GM18505 (cell line): ENCODE measurements at regions not wholly inside any gene's neighbourhood (a gene's known extent, or its start where the extent isn't known, plus 50 kb on each side); places are given as distances from the start of the nearest gene placed in this dataset.

Experiments
- ATAC-seq: cut with Tn5 transposase; IDR thresholded peaks from one replicate; pipeline ENCODE4 v1.9.1; 2021; ENCODE audit not compliant: unreplicated experiment
- POLR2A ChIP-seq: IDR thresholded peaks from 4 replicates; pipeline ENCODE4 v1.6.1; 2011; ENCODE audit warnings: borderline replicate concordance; ENCODE audit not compliant: insufficient read depth, insufficient read length; ENCODE audit errors: extremely low read depth

- no peak for ATAC-seq
- TF ChIP-seq POLR2A, result no peak
These were observed 250.4 kb downstream of the PTTG2 start for GRCh38 chr4:38210396-38211114.

GRCh38 chr4:38211885-38212284 is 251.7 kb downstream of the PTTG2 start:
- no peak for ATAC-seq
- TF ChIP-seq POLR2A, result no peak

GRCh38 chr4:38213083-38213805 is 253.0 kb downstream of the PTTG2 start:
- ATAC-seq, result no peak
- TF ChIP-seq POLR2A, result no peak

GRCh38 chr4:38222892-38223291 is 262.7 kb downstream of the PTTG2 start:
- TF ChIP-seq POLR2A, result no peak
- no peak for ATAC-seq

GRCh38 chr4:38223306-38223705 is 263.1 kb downstream of the PTTG2 start:
- no peak for TF ChIP-seq POLR2A
- ATAC-seq, result no peak

- no peak for ATAC-seq
- TF ChIP-seq POLR2A, result no peak
These were observed 263.6 kb downstream of the PTTG2 start for GRCh38 chr4:38223782-38224236.

- no peak for ATAC-seq
- TF ChIP-seq POLR2A, result no peak
These were observed 264.7 kb downstream of the PTTG2 start for GRCh38 chr4:38224850-38225249.

- no peak for ATAC-seq
- no peak for TF ChIP-seq POLR2A
These were observed 266.0 kb downstream of the PTTG2 start for GRCh38 chr4:38226170-38226569.

- TF ChIP-seq POLR2A, result no peak
- no peak for ATAC-seq
These were observed 270.1 kb downstream of the PTTG2 start for GRCh38 chr4:38230121-38230801.

- no peak for ATAC-seq
- no peak for TF ChIP-seq POLR2A
These were observed 270.8 kb downstream of the PTTG2 start for GRCh38 chr4:38230821-38231563.

GRCh38 chr4:38231626-38232025 is 271.4 kb downstream of the PTTG2 start:
- no peak for ATAC-seq
- TF ChIP-seq POLR2A, result no peak

GRCh38 chr4:38232741-38233140 is 272.5 kb downstream of the PTTG2 start:
- ATAC-seq, result no peak
- TF ChIP-seq POLR2A, result no peak
